B cell (primary cell): ENCODE measurements at regions not wholly inside any gene's neighbourhood (a gene's known extent, or its start where the extent isn't known, plus 50 kb on each side); places are given as distances from the start of the nearest gene placed in this dataset.

Experiments
- ATAC-seq: fragments of 200-7000 bp; cut with Tn5 transposase; one replicate; pipeline ENCODE4 v1.10.0; 2021; ENCODE audit warnings: low read depth, mild to moderate bottlenecking, moderate number of reproducible peaks, moderate library complexity
- CTCF ChIA-PET: fragments of 350-600 bp; sonication (Branson Sonifier 250); formaldehyde crosslinking; loops from one replicate; lab custom pipeline; 2021; ENCODE audit warnings: antibody characterized with exemption, inconsistent platforms; lab: Charles Lee
- POLR2A ChIA-PET: fragments of 350-600 bp; sonication (Branson Sonifier 250); formaldehyde crosslinking; loops from one replicate; lab custom pipeline; 2021; ENCODE audit warnings: antibody characterized with exemption; lab: Charles Lee
- DNase-seq: peaks from one replicate; pipeline ENCODE4 v3.0.0; 2013
- H2AFZ ChIP-seq: 2 replicates; pipeline ENCODE4 v1.6.1; 2012; ENCODE audit warnings: mild to moderate bottlenecking, low read depth, low read length; ENCODE audit not compliant: insufficient read depth, poor library complexity, severe bottlenecking
- H3K27ac ChIP-seq, 2 donors: 1 replicate in 1 of 2; 2 replicates in 1 of 2; pipeline ENCODE4 v1.5.1; 2012 to 2013; ENCODE audit warnings: low read length in 2 of 2, mild to moderate bottlenecking in 2 of 2, moderate library complexity in 1 of 2
- H3K27me3 ChIP-seq, 4 experiments: fragments of 200-600 bp in 1 of 4; sonication (generic) in 1 of 4; replicated peaks in 1 of 4; 1 replicate in 2 of 4; 2 replicates in 2 of 4; pipeline versions ENCODE4 v1.6.1 to v1.7.0; 2013 to 2016; ENCODE audit warnings: low read length in 3 of 4, mild to moderate bottlenecking in 2 of 4, mixed read lengths in 1 of 4, moderate library complexity in 1 of 4; ENCODE audit not compliant: insufficient read depth in 4 of 4, control insufficient read depth in 3 of 4; ENCODE audit errors: control extremely low read depth in 1 of 4
- H3K36me3 ChIP-seq, 2 experiments: replicated peaks in 1 of 2; 1 replicate in 1 of 2; 2 replicates in 1 of 2; pipeline versions ENCODE4 v1.6.1 to v1.7.1; 2013; ENCODE audit warnings: low read length in 1 of 2; ENCODE audit not compliant: insufficient read depth in 2 of 2, control insufficient read depth in 1 of 2; ENCODE audit errors: control extremely low read depth in 1 of 2, extremely low read depth in 1 of 2
- H3K4me1 ChIP-seq, 2 donors: fragments of 200-600 bp in 1 of 2; sonication (generic) in 1 of 2; 1 replicate in 1 of 2; 2 replicates in 1 of 2; pipeline versions ENCODE4 v1.5.1 to v1.6.1; 2013 to 2017; ENCODE audit warnings: low read length in 2 of 2; ENCODE audit not compliant: control insufficient read depth in 2 of 2, insufficient read depth in 2 of 2
- H3K4me2 ChIP-seq: replicated peaks from 2 replicates; pipeline ENCODE3; 2012; ENCODE audit warnings: mild to moderate bottlenecking, low read depth, low read length; ENCODE audit not compliant: poor library complexity, severe bottlenecking
- H3K4me3 ChIP-seq, 5 experiments: fragments of 200-600 bp in 1 of 5; sonication (generic) in 1 of 5; 1 replicate in 3 of 5; 2 replicates in 2 of 5; pipeline versions ENCODE4 v1.5.1 to v1.7.0; 2011 to 2016; ENCODE audit warnings: low read length in 4 of 5, mild to moderate bottlenecking in 4 of 5, low read depth in 2 of 5, control low read depth in 1 of 5, moderate library complexity in 1 of 5; ENCODE audit not compliant: insufficient read depth in 1 of 5; ENCODE audit errors: control extremely low read depth in 1 of 5, extremely low read depth in 1 of 5
- H3K79me2 ChIP-seq: fragments of 200-600 bp; sonication (generic); one replicate; pipeline ENCODE4 v1.6.0; 2016; ENCODE audit warnings: low read length; ENCODE audit not compliant: control insufficient read depth, insufficient read depth
- H3K9ac ChIP-seq: fragments of 200-600 bp; sonication (generic); 2 replicates; pipeline ENCODE4 v1.6.1; 2017; ENCODE audit warnings: mild to moderate bottlenecking, low read length, moderate library complexity
- H3K9me3 ChIP-seq, 3 donors: one replicate each; pipeline versions ENCODE4 v1.6.1 to v1.7.1; 2013; ENCODE audit warnings: low read length in 2 of 3; ENCODE audit not compliant: control insufficient read depth in 2 of 3, insufficient read depth in 1 of 3; ENCODE audit errors: control extremely low read depth in 1 of 3
- H4K20me1 ChIP-seq: 2 replicates; pipeline ENCODE4 v1.6.0; 2012; ENCODE audit warnings: mild to moderate bottlenecking, low read length; ENCODE audit not compliant: insufficient read depth, control insufficient read depth, poor library complexity, severe bottlenecking
- H3K27ac Mint-ChIP-seq: one replicate; pipeline ENCODE4 v1.8.0; 2021; ENCODE audit warnings: mixed read lengths
- H3K27me3 Mint-ChIP-seq: one replicate; pipeline ENCODE4 v1.8.0; 2021; ENCODE audit warnings: mixed read lengths
- H3K4me1 Mint-ChIP-seq: one replicate; pipeline ENCODE4 v1.8.0; 2021; ENCODE audit warnings: mixed read lengths
- H3K4me3 Mint-ChIP-seq: one replicate; pipeline ENCODE4 v1.8.0; 2021; ENCODE audit warnings: mixed read lengths
- H3K9me3 Mint-ChIP-seq: one replicate; pipeline ENCODE4 v1.8.0; 2022; ENCODE audit warnings: mixed read lengths; ENCODE audit not compliant: insufficient read depth
- CTCF ChIP-seq: fragments of 200-600 bp; IDR thresholded peaks from one replicate; pipeline ENCODE4 v1.8.0; 2022; ENCODE audit warnings: antibody characterized with exemption, mild to moderate bottlenecking
- EZH2 ChIP-seq: IDR thresholded peaks from 2 replicates; pipeline ENCODE4 v1.6.1; 2012; ENCODE audit warnings: borderline replicate concordance, low read depth, mild to moderate bottlenecking, moderate library complexity, low read length; ENCODE audit not compliant: insufficient read depth, poor library complexity, severe bottlenecking
- WGBS: methylation state at CpG from one replicate; pipeline ENCODE4 v1.1.5; 2013; ENCODE audit warnings: missing lambda C conversion rate; ENCODE audit not compliant: insufficient coverage; 5-methylcytosine and 5-hydroxymethylcytosine counted together
- intact Hi-C: fragments of 100-400 bp; cut with micrococcal nuclease; formaldehyde crosslinking; loops from one replicate; pipeline ENCODE4 v1.10.0; 2022

GRCh38 chr1:175890958-175891357 lies 147.6 kb upstream of the TNR start:
- WGBS: 95% methylated on average over 7 of the region's 7 CpGs
- Histone ChIP-seq H3K4me3 (no peak overlapping the region), H2AFZ (no peak overlapping the region), H3K36me3 (no peaks in the 10 kb centered on the region), H3K27ac (no peak overlapping the region), H3K9ac (no peak overlapping the region), H3K4me2 (no peak overlapping the region), H3K9me3 (peaks cover 0 to 9% (median 0%) of the 10 kb centered on the region in 3 donors), H3K27me3 (no peaks in the 10 kb centered on the region), H3K4me1 (no peaks in the 10 kb centered on the region), H4K20me1 (no peaks in the 10 kb centered on the region), H3K79me2 (no peaks in the 10 kb centered on the region)
- no peak for DNase-seq
- ChIA-PET POLR2A (no interaction called here), CTCF (no interaction called here)
- TF ChIP-seq CTCF: no peak
- H3K4me3 Mint-ChIP-seq: no peak overlapping the region
- no peaks in the 10 kb centered on the region for H3K4me1 Mint-ChIP-seq
- no peaks in the 10 kb centered on the region for H3K9me3 Mint-ChIP-seq
- peaks cover 4% of the 10 kb centered on the region for H3K27me3 Mint-ChIP-seq
- ATAC-seq: no peak
- no peak overlapping the region for H3K27ac Mint-ChIP-seq
- intact Hi-C loops: no loop called here

GRCh38 chr1:175889848-175890247 lies 146.5 kb upstream of the TNR start:
- ChIA-PET POLR2A (no interaction called here), CTCF (no interaction called here)
- H3K4me3 Mint-ChIP-seq: no peak overlapping the region
- no peak overlapping the region for H3K4me3 ChIP-seq
- no peak overlapping the region for H3K27ac Mint-ChIP-seq
- H3K4me1 Mint-ChIP-seq: no peaks in the 10 kb centered on the region
- H3K9me3 ChIP-seq: peaks cover 0 to 4% (median 0%) of the 10 kb centered on the region in 3 donors
- no peak overlapping the region for H2AFZ ChIP-seq
- H4K20me1 ChIP-seq: no peaks in the 10 kb centered on the region
- no peaks in the 10 kb centered on the region for H3K4me1 ChIP-seq
- ATAC-seq (no peak), DNase-seq (no peak)
- no peak overlapping the region for H3K4me2 ChIP-seq
- H3K27me3 Mint-ChIP-seq: peaks cover 4% of the 10 kb centered on the region
- WGBS: 88% methylated on average over 1 of the region's 2 CpGs
- intact Hi-C loops: no loop called here
- no peak overlapping the region for H3K27ac ChIP-seq
- no peaks in the 10 kb centered on the region for H3K79me2 ChIP-seq
- no peak overlapping the region for H3K9ac ChIP-seq
- no peaks in the 10 kb centered on the region for H3K9me3 Mint-ChIP-seq
- no peaks in the 10 kb centered on the region for H3K27me3 ChIP-seq
- H3K36me3 ChIP-seq: no peaks in the 10 kb centered on the region
- no peak for TF ChIP-seq CTCF
- TF ChIP-seq EZH2: no peak
